ENCODE measurements at regions not wholly inside any gene's neighbourhood (a gene's known extent, or its start where the extent isn't known, plus 50 kb on each side); places are given as distances from the start of the nearest gene placed in this dataset.

- H3K4me3 ChIP-seq (ENCODE audit: low read length): no peak overlapping the region
- TF ChIP-seq, protein P1, sequence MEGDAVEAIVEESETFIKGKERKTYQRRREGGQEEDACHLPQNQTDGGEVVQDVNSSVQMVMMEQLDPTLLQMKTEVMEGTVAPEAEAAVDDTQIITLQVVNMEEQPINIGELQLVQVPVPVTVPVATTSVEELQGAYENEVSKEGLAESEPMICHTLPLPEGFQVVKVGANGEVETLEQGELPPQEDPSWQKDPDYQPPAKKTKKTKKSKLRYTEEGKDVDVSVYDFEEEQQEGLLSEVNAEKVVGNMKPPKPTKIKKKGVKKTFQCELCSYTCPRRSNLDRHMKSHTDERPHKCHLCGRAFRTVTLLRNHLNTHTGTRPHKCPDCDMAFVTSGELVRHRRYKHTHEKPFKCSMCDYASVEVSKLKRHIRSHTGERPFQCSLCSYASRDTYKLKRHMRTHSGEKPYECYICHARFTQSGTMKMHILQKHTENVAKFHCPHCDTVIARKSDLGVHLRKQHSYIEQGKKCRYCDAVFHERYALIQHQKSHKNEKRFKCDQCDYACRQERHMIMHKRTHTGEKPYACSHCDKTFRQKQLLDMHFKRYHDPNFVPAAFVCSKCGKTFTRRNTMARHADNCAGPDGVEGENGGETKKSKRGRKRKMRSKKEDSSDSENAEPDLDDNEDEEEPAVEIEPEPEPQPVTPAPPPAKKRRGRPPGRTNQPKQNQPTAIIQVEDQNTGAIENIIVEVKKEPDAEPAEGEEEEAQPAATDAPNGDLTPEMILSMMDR (conservative IDR thresholded peaks at IDR 0.05; ENCODE audit: low read length): no peak
- no peak for DNase-seq (ENCODE audit: low read depth)
These were observed 621.5 kb upstream of the TBL1XR1 start for GRCh38 chr3:177818712-177819240.

- DNase-seq (ENCODE audit: low read depth): peak; percentile 86
- TF ChIP-seq, protein P1 (conservative IDR thresholded peaks at IDR 0.05; ENCODE audit: low read length): no peak
- no peak overlapping the region for H3K4me3 ChIP-seq (ENCODE audit: low read length)
These were observed 623.5 kb upstream of the TBL1XR1 start for GRCh38 chr3:177820683-177821316.

DNA sequence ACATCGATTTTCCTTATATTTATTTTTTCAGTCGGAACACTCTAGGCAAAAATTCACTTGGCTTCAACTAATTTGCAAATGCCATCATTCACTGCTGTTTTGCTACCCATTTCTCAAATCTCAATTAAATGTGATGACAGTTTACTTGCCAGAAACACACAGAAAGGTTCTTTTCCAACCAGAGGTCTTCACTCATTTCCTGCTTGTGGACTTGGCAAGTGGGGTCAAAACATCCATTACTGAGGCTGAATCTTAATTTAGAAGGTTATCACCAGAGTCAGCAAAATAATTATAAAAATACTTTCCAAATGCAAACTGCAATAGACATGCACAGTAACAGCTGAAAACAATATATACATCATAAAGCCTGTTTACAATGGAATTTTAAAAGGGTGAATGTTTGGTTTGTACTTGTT, 625.4 kb upstream of the TBL1XR1 start:
- no peak overlapping the region for H3K4me3 ChIP-seq (ENCODE audit: low read length)
- TF ChIP-seq, protein P1 (conservative IDR thresholded peaks at IDR 0.05; ENCODE audit: low read length): no peak
- no peak for DNase-seq (ENCODE audit: low read depth)

DNA sequence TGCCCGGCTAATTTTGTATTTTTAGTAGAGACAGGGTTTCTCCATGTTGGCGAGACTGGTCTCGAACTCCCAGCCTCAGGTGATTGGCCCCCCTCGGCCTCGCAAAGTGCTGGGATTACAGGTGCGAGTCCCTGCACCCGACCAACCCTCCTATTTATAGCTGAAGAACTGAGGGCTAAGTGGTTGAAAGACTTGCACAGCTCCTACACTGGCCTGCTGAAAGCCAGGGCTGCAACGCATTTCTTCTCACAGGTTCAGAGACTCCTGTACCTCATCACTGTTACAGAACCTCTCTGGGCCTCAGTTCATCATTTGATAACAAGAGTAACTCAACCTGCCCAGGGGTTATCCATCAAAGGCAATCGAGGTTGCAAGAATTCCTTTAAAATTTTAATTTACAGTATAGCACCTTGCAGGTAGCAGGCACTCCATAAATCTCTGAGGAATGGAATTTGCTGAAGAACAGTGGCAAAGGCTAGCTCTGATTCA, 626.5 kb upstream of the TBL1XR1 start:
- no peak for DNase-seq (ENCODE audit: low read depth)
- no peak overlapping the region for H3K4me3 ChIP-seq (ENCODE audit: low read length)
- TF ChIP-seq, protein P1 (conservative IDR thresholded peaks at IDR 0.05; ENCODE audit: low read length): no peak

DNA sequence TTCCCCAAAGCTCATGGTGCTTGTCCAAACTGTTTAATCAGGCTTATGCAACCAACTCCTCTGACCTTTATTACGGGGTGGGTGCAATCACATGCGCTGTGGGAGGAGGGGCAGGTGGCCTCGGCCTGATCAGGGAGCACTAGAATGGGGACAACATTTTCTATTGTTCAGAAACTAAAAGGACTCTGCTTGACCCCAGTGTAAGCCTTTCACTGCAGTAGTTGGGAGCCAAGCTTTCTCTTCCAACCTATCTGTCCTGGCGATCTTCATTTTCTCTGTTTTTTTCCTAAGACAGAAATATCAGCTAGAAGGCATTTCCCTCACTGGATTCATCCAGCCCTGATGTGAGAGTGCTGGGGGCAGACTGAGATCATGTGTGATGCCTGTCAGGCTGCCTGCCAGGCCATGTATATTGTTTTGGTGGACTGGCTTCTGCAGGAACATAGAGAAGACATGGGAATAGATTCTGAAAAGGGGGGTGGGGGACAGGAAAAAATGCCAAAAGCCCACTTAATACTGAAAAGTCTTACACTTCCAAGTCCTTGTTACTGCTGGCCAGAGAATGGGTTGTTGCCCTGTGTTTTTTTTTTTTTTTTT, 627.0 kb upstream of the TBL1XR1 start:
- DNase-seq (ENCODE audit: low read depth): peak; percentile 58

GRCh38 chr3:177824841-177825240, 627.6 kb upstream of the TBL1XR1 start:
- TF ChIP-seq, protein P1 (conservative IDR thresholded peaks at IDR 0.05; ENCODE audit: low read length): no peak
- H3K4me3 ChIP-seq (ENCODE audit: low read length): no peak overlapping the region
- DNase-seq (ENCODE audit: low read depth): no peak

More for the DNA sequence above, 627.0 kb upstream of the TBL1XR1 start:
- H3K4me3 ChIP-seq (ENCODE audit: low read length): no peak overlapping the region
- TF ChIP-seq, protein P1 (conservative IDR thresholded peaks at IDR 0.05; ENCODE audit: low read length): no peak

DNA sequence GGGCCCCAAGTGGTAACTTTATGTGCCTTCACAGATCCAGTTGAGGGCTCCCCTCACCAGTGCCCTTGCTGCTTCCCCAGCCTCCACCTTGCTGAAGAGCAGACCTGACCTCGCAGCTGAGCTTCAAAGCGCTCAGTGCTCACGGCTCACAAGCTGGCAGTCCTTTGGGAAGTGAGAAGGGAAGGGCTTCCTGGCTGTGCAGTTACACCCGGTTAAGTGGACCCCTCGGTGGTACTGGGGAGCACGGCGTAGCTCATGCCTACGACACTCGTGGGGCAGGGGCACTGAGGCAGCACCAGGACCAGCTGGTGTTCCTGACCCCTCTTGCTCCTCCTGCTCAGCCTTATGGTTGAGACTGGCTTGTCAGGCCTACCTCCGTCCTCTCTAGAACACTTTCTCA, 629.0 kb upstream of the TBL1XR1 start:
- DNase-seq (ENCODE audit: low read depth): no peak
- TF ChIP-seq, protein P1 (conservative IDR thresholded peaks at IDR 0.05; ENCODE audit: low read length): no peak
- H3K4me3 ChIP-seq (ENCODE audit: low read length): no peak overlapping the region

All from AG10803 (cell line).